Adrenal gland (tissue), 9 donors: ENCODE measurements at regions not wholly inside any gene's neighbourhood (a gene's known extent, or its start where the extent isn't known, plus 50 kb on each side); places are given as distances from the start of the nearest gene placed in this dataset.

Experiments used
- DNase-seq, 7 donors: peaks; one replicate each; pipeline ENCODE4 v3.0.0-alpha.2; 2019 to 2020
- H3K27ac ChIP-seq, 5 donors: fragments of 200-600 bp; sonication (generic) in 4 of 5; 1 replicate in 3 of 5; 2 replicates in 2 of 5; pipeline versions ENCODE4 v1.5.1 to v1.8.0; 2016 to 2020; ENCODE audit warnings: mild to moderate bottlenecking in 1 of 5
- H3K27me3 ChIP-seq: fragments of 200-600 bp; 2 replicates; pipeline ENCODE4 v1.8.0; 2021
- H3K36me3 ChIP-seq, 2 donors: fragments of 200-600 bp; replicated peaks in 1 of 2; 1 replicate in 1 of 2; 2 replicates in 1 of 2; pipeline versions ENCODE4 v1.5.1 to v1.8.0; 2018 to 2022
- H3K4me1 ChIP-seq, 2 donors: fragments of 200-600 bp; replicated peaks in 1 of 2; 1 replicate in 1 of 2; 2 replicates in 1 of 2; pipeline versions ENCODE4 v1.5.1 to v1.8.0; 2018 to 2021
- H3K4me3 ChIP-seq, 4 donors: fragments of 200-600 bp; sonication (generic) in 3 of 4; one replicate each; pipeline ENCODE4 v1.5.1; 2016 to 2018
- H3K9me3 ChIP-seq, 3 donors: fragments of 200-600 bp; sonication (generic) in 1 of 3; replicated peaks in 1 of 3; 1 replicate in 2 of 3; 2 replicates in 1 of 3; pipeline versions ENCODE4 v1.5.1 to v1.8.0; 2016 to 2021
- CTCF ChIP-seq, 6 experiments: fragments of 450-650 bp in 4 of 6; fragments of 200-600 bp in 2 of 6; sonication (generic) in 1 of 6; IDR thresholded peaks; 1 replicate in 5 of 6; 2 replicates in 1 of 6; pipeline versions ENCODE4 v1.5.1 to v1.8.0; 2016 to 2021; ENCODE audit warnings: antibody characterized with exemption in 6 of 6, mild to moderate bottlenecking in 2 of 6, moderate library complexity in 1 of 6
- POLR2A ChIP-seq, 2 donors: fragments of 450-650 bp; IDR thresholded peaks; one replicate each; pipeline ENCODE4 v1.6.1; 2017; ENCODE audit warnings: antibody characterized with exemption in 2 of 2, mild to moderate bottlenecking in 2 of 2, moderate library complexity in 1 of 2
- WGBS, 4 donors: extraction: QIAGEN DNeasy Blood & Tissue Kit in 2 of 4; methylation state at CpG; one replicate each; pipeline versions ENCODE4 v1.1.5 to v1.1.7; 2013 to 2017; 5-methylcytosine and 5-hydroxymethylcytosine counted together
- intact Hi-C, 2 donors: fragments of 100-400 bp; cut with DNase I; formaldehyde crosslinking; loops; one replicate each; pipeline versions ENCODE4 v1.14.1 to v1.15.0; 2022 to 2023
- donor health status: healthy with polysubstance abuse.
- donor health status: Bipolar disorder and iron deficiency.
- donor health status: DM: yes; HTN: yes; CAD: no.
- donor health status: DM: no; HTN: no; CAD: no.
- donor health status: DM: no; HTN: no; CAD: no.

GRCh38 chr4:83207497-83208101 lies 77.0 kb downstream of the COQ2 start:
- Histone ChIP-seq H3K4me3 (no peak overlapping the region), H3K27me3 (no peaks in the 10 kb centered on the region), H3K4me1 (no peaks in the 10 kb centered on the region), H3K27ac (no peak overlapping the region), H3K36me3 (no peaks in the 10 kb centered on the region), H3K9me3 (no peaks in the 10 kb centered on the region)
- no peak for DNase-seq
- intact Hi-C loops = no loop called here
- no peak for TF ChIP-seq CTCF (IDR thresholded peaks at IDR 0.05)
- TF ChIP-seq POLR2A (IDR thresholded peaks at IDR 0.05) = no peak
- 60 to 71% (median 63%) methylated on average over 6 of the region's 6 CpGs for WGBS, 4 donors

- intact Hi-C loops = no loop called here
- no peak for DNase-seq
- no peaks in the 10 kb centered on the region for H3K4me1 ChIP-seq
- no peak overlapping the region for H3K27ac ChIP-seq
- no peak overlapping the region for H3K4me3 ChIP-seq
- WGBS, 4 donors = 7 to 24% (median 8%) methylated on average over 2 of the region's 2 CpGs
- H3K9me3 ChIP-seq = no peaks in the 10 kb centered on the region
- H3K27me3 ChIP-seq = no peaks in the 10 kb centered on the region
- TF ChIP-seq CTCF (IDR thresholded peaks at IDR 0.05) (no peak), POLR2A (IDR thresholded peaks at IDR 0.05) (no peak)
- H3K36me3 ChIP-seq = no peaks in the 10 kb centered on the region
These were observed 78.8 kb downstream of the COQ2 start for GRCh38 chr4:83205760-83206159.

GRCh38 chr4:83204731-83205130 lies 79.9 kb downstream of the COQ2 start:
- Histone ChIP-seq H3K27ac (no peak overlapping the region), H3K36me3 (no peaks in the 10 kb centered on the region), H3K9me3 (no peaks in the 10 kb centered on the region), H3K4me3 (no peak overlapping the region), H3K4me1 (no peaks in the 10 kb centered on the region), H3K27me3 (no peaks in the 10 kb centered on the region)
- 25 to 43% (median 31%) methylated on average over 3 of the region's 3 CpGs for WGBS, 4 donors
- DNase-seq = no peak
- intact Hi-C loops = no loop called here
- no peak for TF ChIP-seq POLR2A (IDR thresholded peaks at IDR 0.05)

- WGBS, 4 donors = 89 to 93% (median 91%) methylated on average over 4 of the region's 4 CpGs
- Histone ChIP-seq H3K36me3 (no peaks in the 10 kb centered on the region), H3K9me3 (no peaks in the 10 kb centered on the region), H3K27me3 (no peaks in the 10 kb centered on the region), H3K27ac (no peak overlapping the region), H3K4me3 (no peak overlapping the region), H3K4me1 (no peaks in the 10 kb centered on the region)
- no peak for DNase-seq
- intact Hi-C loops = no loop called here
- TF ChIP-seq CTCF (IDR thresholded peaks at IDR 0.05) (no peak), POLR2A (IDR thresholded peaks at IDR 0.05) (no peak)
These were observed 82.8 kb downstream of the COQ2 start for GRCh38 chr4:83201761-83202160.

- Histone ChIP-seq H3K9me3 (no peaks in the 10 kb centered on the region), H3K36me3 (no peaks in the 10 kb centered on the region), H3K4me1 (no peaks in the 10 kb centered on the region), H3K27me3 (no peaks in the 10 kb centered on the region), H3K27ac (no peak overlapping the region), H3K4me3 (no peak overlapping the region)
- WGBS, 4 donors = 66 to 74% (median 71%) methylated on average over 10 of the region's 10 CpGs
- intact Hi-C loops = no loop called here
- TF ChIP-seq CTCF (IDR thresholded peaks at IDR 0.05) (no peak), POLR2A (IDR thresholded peaks at IDR 0.05) (no peak)
- peak in 5 of 7 donors; percentile 30 to 67 (median 33) for DNase-seq
These were observed 83.2 kb upstream of the PLAC8 start for GRCh38 chr4:83197555-83198235.
